Lung (tissue), 11 donors: ENCODE measurements at regions not wholly inside any gene's neighbourhood (a gene's known extent, or its start where the extent isn't known, plus 50 kb on each side); places are given as distances from the start of the nearest gene placed in this dataset.

Experiments used
- ATAC-seq: fragments of 200-7000 bp; cut with Tn5 transposase; one replicate; pipeline ENCODE4 v1.9.1; 2020; ENCODE audit warnings: moderate number of reproducible peaks; ENCODE audit not compliant: insufficient read depth, low FRiP score
- DNase-seq, 3 donors: peaks; one replicate each; pipeline ENCODE4 v3.0.0-alpha.2; 2013 to 2017
- H3K27ac ChIP-seq, 2 donors: one replicate each; pipeline ENCODE4 v1.5.1; 2013; ENCODE audit warnings: mild to moderate bottlenecking in 2 of 2, moderate library complexity in 2 of 2, control low read depth in 1 of 2, inconsistent platforms in 1 of 2, low read depth in 1 of 2, low read length in 1 of 2
- H3K27me3 ChIP-seq, 3 donors: one replicate each; pipeline ENCODE4 v1.5.1; 2013; ENCODE audit warnings: low read length in 2 of 3; ENCODE audit not compliant: control insufficient read depth in 3 of 3, insufficient read depth in 3 of 3
- H3K36me3 ChIP-seq, 4 donors: one replicate each; pipeline ENCODE4 v1.5.1; 2013; ENCODE audit warnings: low read length in 4 of 4, mild to moderate bottlenecking in 1 of 4, moderate library complexity in 1 of 4; ENCODE audit not compliant: control insufficient read depth in 4 of 4, insufficient read depth in 4 of 4
- H3K4me1 ChIP-seq, 5 donors: one replicate each; pipeline ENCODE4 v1.5.1; 2013; ENCODE audit warnings: low read length in 5 of 5, mild to moderate bottlenecking in 2 of 5, moderate library complexity in 1 of 5; ENCODE audit not compliant: control insufficient read depth in 5 of 5, insufficient read depth in 5 of 5
- H3K4me3 ChIP-seq: one replicate; pipeline ENCODE4 v1.5.1; 2013; ENCODE audit warnings: mild to moderate bottlenecking, control low read depth, moderate library complexity
- H3K9ac ChIP-seq, 2 donors: one replicate each; pipeline ENCODE4 v1.5.1; 2013; ENCODE audit warnings: low read length in 2 of 2, control low read depth in 1 of 2; ENCODE audit not compliant: insufficient read depth in 1 of 2
- H3K9me3 ChIP-seq, 4 donors: one replicate each; pipeline ENCODE4 v1.5.1; 2013; ENCODE audit warnings: low read length in 3 of 4, mild to moderate bottlenecking in 1 of 4, moderate library complexity in 1 of 4; ENCODE audit not compliant: control insufficient read depth in 4 of 4, insufficient read depth in 3 of 4
- WGBS, 2 donors: extraction: QIAGEN DNeasy Blood & Tissue Kit; methylation state at CpG; one replicate each; pipeline ENCODE4 v1.1.7; 2013; 5-methylcytosine and 5-hydroxymethylcytosine counted together
- TF ChIP-seq, protein P1 (sequence below): IDR thresholded peaks from 2 replicates; pipeline ENCODE4 v1.5.1; 2012; ENCODE audit warnings: mild to moderate bottlenecking; ENCODE audit errors: control extremely low read depth, extremely low read depth
- donor health status: control.
- donor health status: control.
- donor health status: Bipolar disorder and iron deficiency.
- donor health status: healthy.
- donor health status: DM: yes; HTN: yes; CAD: no.

DNA sequence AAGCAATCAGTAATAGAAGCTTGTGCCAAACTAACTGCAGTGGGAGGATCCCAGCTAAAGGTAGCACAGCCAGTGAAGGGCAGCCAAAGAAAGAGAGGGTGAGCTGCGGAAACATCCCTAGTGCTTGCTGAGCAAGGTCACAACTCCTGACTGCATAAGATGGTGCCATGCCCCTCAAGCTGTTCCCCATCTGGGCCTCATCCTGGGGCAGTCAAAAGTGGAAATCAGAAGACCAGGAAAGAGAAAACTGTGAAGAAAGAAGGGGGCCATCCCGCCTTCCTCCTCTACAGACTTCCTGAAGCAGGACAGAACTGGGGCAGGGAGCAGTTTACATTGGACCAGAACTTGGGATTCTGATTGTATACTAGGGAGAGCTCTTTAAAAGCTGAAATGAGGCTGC, 159.2 kb downstream of the TNFSF13B start:
- TF ChIP-seq, protein P1, sequence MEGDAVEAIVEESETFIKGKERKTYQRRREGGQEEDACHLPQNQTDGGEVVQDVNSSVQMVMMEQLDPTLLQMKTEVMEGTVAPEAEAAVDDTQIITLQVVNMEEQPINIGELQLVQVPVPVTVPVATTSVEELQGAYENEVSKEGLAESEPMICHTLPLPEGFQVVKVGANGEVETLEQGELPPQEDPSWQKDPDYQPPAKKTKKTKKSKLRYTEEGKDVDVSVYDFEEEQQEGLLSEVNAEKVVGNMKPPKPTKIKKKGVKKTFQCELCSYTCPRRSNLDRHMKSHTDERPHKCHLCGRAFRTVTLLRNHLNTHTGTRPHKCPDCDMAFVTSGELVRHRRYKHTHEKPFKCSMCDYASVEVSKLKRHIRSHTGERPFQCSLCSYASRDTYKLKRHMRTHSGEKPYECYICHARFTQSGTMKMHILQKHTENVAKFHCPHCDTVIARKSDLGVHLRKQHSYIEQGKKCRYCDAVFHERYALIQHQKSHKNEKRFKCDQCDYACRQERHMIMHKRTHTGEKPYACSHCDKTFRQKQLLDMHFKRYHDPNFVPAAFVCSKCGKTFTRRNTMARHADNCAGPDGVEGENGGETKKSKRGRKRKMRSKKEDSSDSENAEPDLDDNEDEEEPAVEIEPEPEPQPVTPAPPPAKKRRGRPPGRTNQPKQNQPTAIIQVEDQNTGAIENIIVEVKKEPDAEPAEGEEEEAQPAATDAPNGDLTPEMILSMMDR = no peak
- 87 to 91% methylated on average over 2 of the region's 2 CpGs for WGBS, 2 donors
- Histone ChIP-seq H3K36me3 (no peaks in the 10 kb centered on the region), H3K9me3 (no peaks in the 10 kb centered on the region), H3K27ac (no peak overlapping the region), H3K9ac (no peak overlapping the region), H3K27me3 (no peaks in the 10 kb centered on the region), H3K4me1 (no peaks in the 10 kb centered on the region), H3K4me3 (no peak overlapping the region)
- DNase-seq (no peak), ATAC-seq (no peak)

- H3K9ac ChIP-seq = no peak overlapping the region
- no peaks in the 10 kb centered on the region for H3K36me3 ChIP-seq
- TF ChIP-seq, protein P1 = no peak
- H3K27ac ChIP-seq = no peak overlapping the region
- peaks cover 0 to 6% (median 0%) of the 10 kb centered on the region in 5 donors for H3K4me1 ChIP-seq
- no peak overlapping the region for H3K4me3 ChIP-seq
- ATAC-seq (no peak), DNase-seq (no peak)
- 93% methylated on average over 4 of the region's 4 CpGs for WGBS, 2 donors
- no peaks in the 10 kb centered on the region for H3K9me3 ChIP-seq
- no peaks in the 10 kb centered on the region for H3K27me3 ChIP-seq
Measured at GRCh38 chr13:108433976-108434755, 164.6 kb downstream of the TNFSF13B start.

GRCh38 chr13:108435393-108436149, 166.1 kb downstream of the TNFSF13B start:
- H3K36me3 ChIP-seq = no peaks in the 10 kb centered on the region
- peaks cover 0 to 6% (median 0%) of the 10 kb centered on the region in 5 donors for H3K4me1 ChIP-seq
- H3K9ac ChIP-seq = no peak overlapping the region
- no peak overlapping the region for H3K4me3 ChIP-seq
- WGBS, 2 donors = 69 to 83% methylated on average over 5 of the region's 5 CpGs
- no peak overlapping the region for H3K27ac ChIP-seq
- TF ChIP-seq, protein P1 = no peak
- DNase-seq = peak in 2 of 3 donors; percentile 11 to 31
- no peaks in the 10 kb centered on the region for H3K9me3 ChIP-seq
- no peak for ATAC-seq
- no peaks in the 10 kb centered on the region for H3K27me3 ChIP-seq
